OCI-LY3 (cell line): ENCODE measurements at regions not wholly inside any gene's neighbourhood (a gene's known extent, or its start where the extent isn't known, plus 50 kb on each side); places are given as distances from the start of the nearest gene placed in this dataset.

ENCODE experiments used
- CTCF ChIP-seq: fragments of 200-600, 300-600 bp; sonication (generic); IDR thresholded peaks from 2 replicates; pipeline ENCODE4 v1.5.1; 2014; ENCODE audit warnings: antibody characterized with exemption, low read length, low read depth
- EZH2phosphoT487 ChIP-seq: fragments of 200-600 bp; shearing (Covaris generic); IDR thresholded peaks from 2 replicates; pipeline ENCODE4 v1.6.1; 2018; ENCODE audit warnings: antibody characterized with exemption, mixed run types, low read depth

- no peak for TF ChIP-seq CTCF
- no peak for TF ChIP-seq EZH2phosphoT487
These were observed 626.3 kb upstream of the CCNG1 start for GRCh38 chr5:162811071-162811470.
